Fibroblast of mammary gland (primary cell): ENCODE measurements at regions not wholly inside any gene's neighbourhood (a gene's known extent, or its start where the extent isn't known, plus 50 kb on each side); places are given as distances from the start of the nearest gene placed in this dataset.

Experiments
- DNase-seq: peaks from one replicate; pipeline ENCODE4 v3.0.0-alpha.2; 2010; ENCODE audit warnings: low read depth
- H3K4me3 ChIP-seq: 2 replicates; pipeline ENCODE4 v1.5.1; 2011; ENCODE audit warnings: low read depth, mild to moderate bottlenecking, low read length, moderate library complexity; ENCODE audit not compliant: control insufficient read depth
- CTCF ChIP-seq: conservative IDR thresholded peaks from 2 replicates; pipeline ENCODE4 v1.5.1; 2011; ENCODE audit warnings: low read depth, low read length, inconsistent platforms; ENCODE audit not compliant: control insufficient read depth, insufficient read depth

DNA sequence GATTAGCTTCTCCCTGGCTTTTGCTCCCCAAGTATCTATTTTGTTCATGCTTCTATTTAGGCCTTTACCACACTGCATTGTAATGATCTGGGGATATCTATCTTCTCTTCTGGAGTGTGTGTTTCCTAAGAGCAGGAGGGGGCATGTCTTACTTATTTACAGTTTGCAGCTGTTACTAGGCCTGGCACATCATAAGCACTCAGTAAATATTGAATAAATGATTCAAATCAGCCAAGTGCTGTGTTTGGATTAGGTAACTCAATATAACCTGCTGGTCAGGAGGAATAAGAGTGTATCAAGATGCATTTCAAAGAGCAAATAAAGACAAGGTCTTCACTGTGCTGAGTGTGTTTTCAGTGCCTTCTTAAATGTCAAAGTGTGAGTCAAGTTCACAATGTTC lies 186.1 kb downstream of the FOXG1 start:
- DNase-seq = no peak
- H3K4me3 ChIP-seq = no peak overlapping the region
- TF ChIP-seq CTCF = no peak

DNA sequence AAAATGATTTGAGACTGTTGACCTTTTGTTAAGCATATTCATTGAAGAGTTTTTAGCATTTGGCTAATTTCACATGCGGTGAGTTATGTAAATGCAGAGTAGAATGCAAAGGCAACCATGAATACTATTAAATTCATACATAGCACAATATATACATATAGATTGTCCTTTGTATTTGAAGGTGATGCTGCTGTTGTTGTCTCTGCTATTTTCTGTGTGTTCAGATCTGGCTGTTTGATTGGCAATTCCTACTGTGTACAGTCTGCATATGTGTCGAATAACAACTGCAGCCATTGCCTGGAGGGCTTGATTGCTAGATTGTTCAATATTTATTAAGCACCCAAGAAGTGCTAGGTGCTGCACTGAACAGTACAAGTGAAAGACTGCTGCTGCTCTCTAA lies 187.4 kb downstream of the FOXG1 start:
- H3K4me3 ChIP-seq = no peak overlapping the region
- DNase-seq = no peak
- no peak for TF ChIP-seq CTCF

- no peak for DNase-seq
- no peak for TF ChIP-seq CTCF
Measured at GRCh38 chr14:28966416-28967233, 200.0 kb downstream of the FOXG1 start.

GRCh38 chr14:28975084-28975483 lies 208.5 kb downstream of the FOXG1 start:
- no peak for DNase-seq
- no peak overlapping the region for H3K4me3 ChIP-seq
- TF ChIP-seq CTCF = no peak

More at GRCh38 chr14:28966416-28967233, 200.0 kb downstream of the FOXG1 start:
- no peak overlapping the region for H3K4me3 ChIP-seq

DNA sequence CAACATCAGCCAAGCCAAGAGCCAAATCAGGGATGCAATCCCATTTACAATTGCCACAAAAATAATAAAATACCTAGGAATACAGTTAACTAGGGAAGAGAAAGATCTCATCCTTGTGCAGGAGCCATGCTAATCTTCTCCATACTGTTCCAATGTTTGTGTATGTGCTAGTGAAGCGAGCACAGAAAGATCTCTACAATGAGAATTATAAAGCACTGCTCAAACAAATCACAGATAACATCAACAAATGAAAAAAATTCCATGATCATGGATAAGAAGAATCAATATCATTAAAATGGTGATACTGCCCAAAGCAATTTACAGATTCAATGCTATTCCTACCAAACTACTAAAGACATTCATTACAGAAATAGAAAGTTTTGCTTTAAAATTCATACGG lies 215.6 kb downstream of the FOXG1 start:
- DNase-seq = no peak
- no peak for TF ChIP-seq CTCF
- no peak overlapping the region for H3K4me3 ChIP-seq

GRCh38 chr14:28983279-28983678 lies 216.7 kb downstream of the FOXG1 start:
- TF ChIP-seq CTCF = no peak
- no peak overlapping the region for H3K4me3 ChIP-seq
- no peak for DNase-seq
